ENCODE measurements at regions not wholly inside any gene's neighbourhood (a gene's known extent, or its start where the extent isn't known, plus 50 kb on each side); places are given as distances from the start of the nearest gene placed in this dataset.

DNA sequence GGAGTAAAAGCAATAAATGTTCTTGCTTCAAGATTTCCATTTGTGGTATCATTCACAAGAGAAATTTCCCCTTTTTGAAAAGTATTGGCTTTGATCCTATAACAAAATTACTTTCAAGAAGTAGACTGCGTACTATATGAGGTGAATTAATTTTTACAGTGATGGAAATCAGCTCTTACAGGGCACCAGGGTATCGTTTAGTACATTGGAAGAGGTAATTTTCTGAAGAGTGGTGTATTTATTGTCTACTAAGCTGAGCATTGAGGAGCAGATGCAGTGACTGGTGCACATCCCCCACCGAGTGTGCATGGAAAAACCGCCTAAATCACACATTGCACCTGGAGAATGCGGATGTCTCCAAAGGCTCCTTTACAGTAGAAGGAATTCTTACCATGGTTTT lies 209.5 kb downstream of the SAMD5 start:
- no peak for DNase-seq

- no peak for DNase-seq
Measured at GRCh38 chr6:147722158-147722557, 213.7 kb downstream of the SAMD5 start.

GRCh38 chr6:147724454-147724853 lies 216.0 kb downstream of the SAMD5 start:
- DNase-seq, result no peak

GRCh38 chr6:147726342-147726741 lies 217.9 kb downstream of the SAMD5 start:
- no peak for DNase-seq

- DNase-seq, result no peak
Measured at GRCh38 chr6:147728903-147729302, 220.4 kb downstream of the SAMD5 start.

GRCh38 chr6:147733686-147734085 lies 225.2 kb downstream of the SAMD5 start:
- no peak for DNase-seq

- no peak for DNase-seq
Measured at GRCh38 chr6:147734151-147734550, 225.7 kb downstream of the SAMD5 start.

DNA sequence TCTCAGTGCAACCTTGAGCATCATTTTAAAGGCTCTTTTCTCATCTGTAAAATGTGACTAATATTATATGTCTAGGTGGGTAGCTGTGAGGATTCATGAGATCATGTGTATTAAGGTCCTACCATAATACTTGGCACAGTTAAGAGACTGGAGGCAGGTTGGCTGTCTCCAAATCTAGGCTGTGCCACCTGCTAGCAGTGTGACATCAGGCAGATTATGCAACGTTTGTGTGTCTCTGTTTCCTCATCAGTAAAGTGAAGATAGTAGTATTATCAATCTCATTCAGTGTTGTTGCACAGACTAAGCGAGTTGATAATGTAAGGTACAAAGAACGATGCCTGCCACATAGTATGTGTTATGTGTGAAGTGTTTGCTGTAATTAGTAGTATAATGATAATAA lies 227.4 kb downstream of the SAMD5 start:
- no peak for DNase-seq

- DNase-seq, result no peak
Measured at GRCh38 chr6:147737115-147737514, 228.6 kb downstream of the SAMD5 start.

DNA sequence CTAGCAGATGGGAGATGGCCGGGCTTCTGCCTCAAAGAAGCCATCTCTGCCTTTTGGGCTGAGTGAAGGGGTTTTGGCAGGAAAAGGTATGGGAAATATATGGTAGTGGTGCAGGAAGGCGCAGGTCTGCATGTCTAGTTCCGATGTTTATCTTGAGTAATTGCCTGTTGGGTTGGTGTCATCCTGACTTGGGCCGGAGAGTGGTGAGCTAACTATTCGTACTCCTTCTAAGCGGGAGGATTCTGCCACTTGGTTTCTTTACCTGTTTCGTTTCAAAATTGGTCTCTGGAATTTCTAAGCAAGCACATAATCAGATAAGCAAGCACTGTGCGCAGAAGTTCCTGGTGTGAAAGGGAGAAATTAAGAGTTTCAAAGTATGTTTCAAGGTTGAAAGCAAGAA lies 229.6 kb downstream of the SAMD5 start:
- DNase-seq, result no peak

DNA sequence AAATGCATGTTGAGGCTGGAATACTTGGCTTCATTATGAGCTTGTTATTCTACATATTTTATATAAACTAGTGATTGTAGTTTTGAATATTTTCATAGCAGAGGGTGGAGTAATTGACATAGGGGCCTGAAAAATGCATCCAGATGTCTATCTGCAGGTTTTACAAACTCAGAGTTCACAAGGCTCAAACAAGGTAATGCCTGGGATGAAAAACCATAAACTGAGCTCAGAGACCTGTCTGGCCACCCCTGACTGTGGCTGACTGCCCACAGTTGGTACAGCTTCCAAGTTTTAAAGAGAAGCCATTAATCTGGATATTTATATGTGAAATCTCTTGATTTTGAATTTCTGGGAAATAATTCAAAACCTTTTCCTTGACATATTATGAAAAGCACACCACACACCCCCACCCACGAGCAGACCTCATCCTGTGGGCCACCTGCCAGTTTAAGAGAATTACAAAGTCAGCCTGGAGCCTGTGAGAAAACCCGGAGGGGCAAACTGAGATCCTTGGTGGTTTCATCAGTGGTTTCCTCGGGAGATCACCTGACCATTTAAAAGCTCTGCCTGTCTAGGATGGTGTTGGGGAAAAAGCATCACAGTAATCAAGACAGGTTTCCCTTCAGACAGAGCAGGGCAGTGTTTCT lies 230.1 kb downstream of the SAMD5 start:
- DNase-seq, result no peak

DNA sequence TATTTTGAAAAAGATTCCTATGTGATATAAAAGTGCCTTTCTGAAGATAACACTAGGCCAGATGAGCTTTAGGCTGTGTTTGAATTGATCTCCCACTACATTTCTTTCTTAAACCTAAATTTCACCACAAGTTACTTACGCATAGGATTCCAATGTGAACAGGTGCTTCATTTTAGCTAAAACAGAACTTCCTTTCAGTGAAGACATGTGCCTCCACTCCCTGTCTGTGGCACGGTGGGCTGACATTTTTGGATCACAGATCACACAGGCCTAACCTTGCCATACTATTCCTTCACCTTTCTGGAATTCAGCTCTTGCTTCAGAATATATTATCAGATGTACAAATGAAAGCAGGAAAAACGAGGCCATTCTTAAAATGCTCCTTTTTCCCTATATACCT lies 231.8 kb downstream of the SAMD5 start:
- DNase-seq, result no peak

GRCh38 chr6:147740916-147741315 lies 232.4 kb downstream of the SAMD5 start:
- no peak for DNase-seq

DNA sequence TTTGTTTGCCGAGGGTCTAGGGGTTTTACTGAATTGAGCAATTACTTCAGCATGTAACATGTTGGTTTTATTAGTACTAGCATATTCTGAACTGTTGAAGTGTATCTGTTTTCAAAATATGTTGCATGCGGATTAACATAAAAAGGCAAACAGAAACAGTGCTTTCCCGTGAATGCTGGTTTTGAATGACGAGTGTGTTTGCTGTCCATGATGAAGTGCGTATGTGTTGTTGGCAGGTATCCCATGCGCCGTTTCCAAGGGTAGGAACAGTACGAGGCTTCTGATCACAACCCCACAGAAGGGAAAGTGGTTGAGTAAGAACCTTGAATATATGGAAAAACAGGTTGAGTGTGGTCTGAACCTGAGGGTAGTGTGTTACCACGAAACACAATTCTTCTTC lies 232.9 kb downstream of the SAMD5 start:
- no peak for DNase-seq

DNA sequence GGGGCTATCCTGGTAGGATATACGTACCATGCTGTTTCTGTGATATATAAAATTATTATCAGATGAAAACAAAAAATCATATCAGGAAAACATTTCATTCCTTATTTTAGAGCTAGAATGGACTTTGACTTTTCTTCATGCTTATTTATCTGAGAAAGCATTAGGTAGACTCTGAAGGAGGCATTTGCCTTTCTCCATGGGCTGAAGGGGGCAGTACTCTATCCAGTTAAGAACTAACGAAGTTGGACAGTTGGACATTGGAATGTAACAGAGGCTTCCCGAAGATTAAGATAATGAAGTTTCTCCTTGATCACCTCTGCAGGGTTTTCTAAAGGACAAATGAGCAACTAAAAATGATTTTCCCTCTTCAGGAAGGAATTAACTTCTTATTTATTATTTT lies 233.9 kb downstream of the SAMD5 start:
- no peak for DNase-seq

DNA sequence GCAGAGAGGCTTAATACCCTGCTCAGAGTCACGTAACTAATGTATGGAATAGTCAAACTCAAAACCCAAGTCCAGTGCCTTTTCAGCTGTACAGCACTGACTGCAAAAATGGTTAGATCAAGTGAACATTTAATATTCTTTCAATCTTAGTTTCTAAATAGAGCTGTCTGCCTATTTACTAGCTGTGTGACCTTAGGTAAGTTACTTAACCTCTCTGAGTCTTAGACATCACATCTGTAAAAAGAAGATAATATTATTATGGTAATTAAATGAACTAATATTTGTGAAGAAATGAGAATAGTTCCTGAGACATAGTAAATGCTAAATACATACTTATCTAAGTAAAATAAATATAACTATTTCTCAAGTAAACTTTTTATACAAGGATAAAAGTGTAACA lies 235.5 kb downstream of the SAMD5 start:
- no peak for DNase-seq

DNA sequence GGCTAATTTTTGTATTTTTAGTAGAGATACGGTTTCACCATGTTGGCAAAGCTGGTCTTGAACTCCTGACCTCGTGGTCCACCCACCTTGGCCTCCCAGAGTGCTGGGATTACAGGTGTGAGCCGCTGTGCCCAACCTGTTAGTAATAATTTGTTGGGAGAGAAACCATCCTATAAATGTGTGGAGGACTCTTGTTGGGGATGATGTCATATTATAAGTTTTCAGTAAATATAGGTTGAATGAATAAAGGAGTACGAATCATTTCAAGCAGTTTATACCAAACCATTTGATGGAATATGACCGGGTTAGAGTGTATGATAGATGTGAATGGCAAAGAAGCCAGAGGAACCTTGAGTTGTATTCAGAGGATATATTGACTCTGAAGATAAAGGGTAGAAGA lies 240.8 kb downstream of the SAMD5 start:
- no peak for DNase-seq

- DNase-seq, result no peak
Measured at GRCh38 chr6:147750413-147750812, 241.9 kb downstream of the SAMD5 start.

DNA sequence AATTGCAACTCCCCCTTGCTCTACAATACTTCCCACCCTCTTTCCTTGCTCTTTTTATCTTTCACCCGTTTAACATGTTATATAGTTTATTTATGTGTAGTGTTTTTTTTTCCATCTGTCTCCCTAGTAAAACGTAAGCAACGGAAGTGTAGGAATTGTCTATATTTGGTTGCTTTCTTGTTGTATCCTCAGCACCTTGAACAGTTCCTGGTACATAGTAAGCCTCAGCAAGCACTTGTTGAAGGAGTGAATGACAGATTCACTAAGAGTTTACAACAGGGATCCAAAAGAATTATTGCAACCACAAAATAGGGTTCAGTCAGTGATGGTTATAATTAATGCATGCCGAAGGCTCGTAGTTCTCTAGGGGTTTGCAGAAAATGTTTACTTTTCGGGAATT lies 242.7 kb downstream of the SAMD5 start:
- no peak for DNase-seq

- no peak for DNase-seq
Measured at GRCh38 chr6:147752689-147753403, 244.4 kb downstream of the SAMD5 start.

DNA sequence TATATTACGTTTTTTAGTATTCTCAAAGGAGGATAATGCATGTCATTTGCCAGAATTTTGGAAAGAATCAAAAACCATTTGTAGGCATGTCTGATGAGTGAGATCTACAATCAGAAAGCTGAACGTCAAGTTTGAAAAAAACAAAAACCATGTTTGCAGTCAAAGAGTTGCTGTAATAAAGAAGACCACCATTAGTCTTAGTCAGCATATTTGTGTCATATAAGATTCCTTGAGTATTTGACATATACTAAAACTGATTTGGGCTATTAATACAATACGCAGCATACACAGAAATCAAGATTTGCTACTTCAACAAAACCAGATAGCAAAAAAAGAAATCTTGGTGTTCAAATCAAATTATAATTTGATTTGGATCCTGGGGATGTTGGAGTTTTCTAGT lies 247.5 kb downstream of the SAMD5 start:
- DNase-seq, result no peak

- no peak for DNase-seq
Measured at GRCh38 chr6:147756891-147757290, 248.4 kb downstream of the SAMD5 start.

DNA sequence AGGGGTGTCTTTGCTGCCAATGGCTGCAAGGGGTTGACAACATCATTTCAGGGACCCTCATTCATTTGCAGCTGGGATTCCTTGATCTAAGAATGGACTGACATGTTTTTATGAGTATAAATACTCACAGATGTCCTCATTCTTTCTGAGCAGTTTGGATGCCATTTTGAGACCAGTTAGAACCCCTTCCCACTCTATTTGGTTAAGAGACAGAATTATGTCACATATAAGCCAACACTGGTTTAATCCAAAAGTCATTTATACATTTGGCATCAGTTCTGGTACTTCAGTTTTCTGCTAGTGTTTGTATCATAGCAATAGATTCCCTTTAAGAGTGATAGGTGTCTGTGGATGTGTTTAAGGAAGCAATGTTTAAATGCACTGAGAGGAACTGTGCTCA lies 248.8 kb downstream of the SAMD5 start:
- no peak for DNase-seq

DNA sequence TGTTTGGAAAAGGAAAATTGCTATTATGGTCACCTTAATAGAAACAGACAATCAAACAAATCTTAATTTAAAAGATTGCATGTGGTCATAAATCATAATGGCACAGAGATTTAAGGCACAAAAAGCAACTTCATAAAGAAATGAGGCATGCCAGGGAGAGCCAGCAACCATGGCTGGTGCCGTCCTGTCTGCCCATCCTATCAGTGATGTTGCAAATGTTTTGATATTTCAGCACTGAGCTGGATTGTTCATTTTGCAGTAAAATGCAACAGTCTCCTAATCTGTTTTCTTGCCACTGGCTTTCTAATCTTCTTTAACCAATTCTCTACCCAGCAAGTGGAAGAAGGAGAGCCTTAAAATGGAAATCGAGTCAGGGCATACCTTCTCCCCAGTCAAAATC lies 249.8 kb downstream of the SAMD5 start:
- DNase-seq, result no peak

GRCh38 chr6:147759093-147759492 lies 250.6 kb downstream of the SAMD5 start:
- DNase-seq, result no peak
